ENCODE measurements at regions not wholly inside any gene's neighbourhood (a gene's known extent, or its start where the extent isn't known, plus 50 kb on each side); places are given as distances from the start of the nearest gene placed in this dataset.

GRCh38 chr7:125683156-125683555 is 753.5 kb upstream of the POT1 start:
- H3K4me3 Mint-ChIP-seq = no peak overlapping the region
- no peak for DNase-seq
- H3K27me3 Mint-ChIP-seq (ENCODE audit: low read depth in 3 of 3) = peaks cover 0 to 1% (median 0%) of the 10 kb centered on the region in 3 donors
- no peak overlapping the region for H2AFZ ChIP-seq (ENCODE audit: insufficient read depth, low read depth, low read length, poor library complexity, severe bottlenecking)
- H3K36me3 ChIP-seq (replicated peaks in 1 of 2; ENCODE audit: control insufficient read depth in 1 of 2, insufficient read depth in 2 of 2, low read length in 2 of 2) = no peaks in the 10 kb centered on the region
- intact Hi-C loops (cut with micrococcal nuclease) = no loop called here
- no peaks in the 10 kb centered on the region for H4K20me1 ChIP-seq (ENCODE audit: insufficient read depth, low read length)
- no peak overlapping the region for H3K27ac ChIP-seq (ENCODE audit: low read depth in 1 of 2, low read length in 2 of 2)
- no peak overlapping the region for H3K27ac Mint-ChIP-seq
- no peaks in the 10 kb centered on the region for H3K36me3 Mint-ChIP-seq
- no peaks in the 10 kb centered on the region for H3K4me1 ChIP-seq (ENCODE audit: control insufficient read depth in 1 of 2, insufficient read depth in 2 of 2, low read length in 2 of 2)
- no peak overlapping the region for H3K4me3 ChIP-seq (replicated peaks in 1 of 3; ENCODE audit: low read depth in 2 of 3, low read length in 3 of 3)
- peaks cover 0 to 2% (median 0%) of the 10 kb centered on the region in 7 donors for H3K9me3 Mint-ChIP-seq
- H3K9me3 ChIP-seq (replicated peaks in 1 of 2; ENCODE audit: control insufficient read depth in 1 of 2, insufficient read depth in 1 of 2, low read length in 2 of 2) = no peaks in the 10 kb centered on the region
- H3K4me1 Mint-ChIP-seq = no peaks in the 10 kb centered on the region
- H3K4me2 ChIP-seq (replicated peaks; ENCODE audit: extremely low read depth, low read length, poor library complexity, severe bottlenecking) = no peak overlapping the region
- no peak overlapping the region for H3K9ac ChIP-seq (ENCODE audit: insufficient read depth, low read length, poor library complexity, severe bottlenecking)
- no peaks in the 10 kb centered on the region for H3K79me2 ChIP-seq (ENCODE audit: insufficient read depth, low read length)
- no peak for TF ChIP-seq CTCF (IDR thresholded peaks at IDR 0.05)
- no peaks in the 10 kb centered on the region for H3K27me3 ChIP-seq (ENCODE audit: control insufficient read depth in 2 of 2, insufficient read depth in 2 of 2, low read length in 2 of 2)

DNA sequence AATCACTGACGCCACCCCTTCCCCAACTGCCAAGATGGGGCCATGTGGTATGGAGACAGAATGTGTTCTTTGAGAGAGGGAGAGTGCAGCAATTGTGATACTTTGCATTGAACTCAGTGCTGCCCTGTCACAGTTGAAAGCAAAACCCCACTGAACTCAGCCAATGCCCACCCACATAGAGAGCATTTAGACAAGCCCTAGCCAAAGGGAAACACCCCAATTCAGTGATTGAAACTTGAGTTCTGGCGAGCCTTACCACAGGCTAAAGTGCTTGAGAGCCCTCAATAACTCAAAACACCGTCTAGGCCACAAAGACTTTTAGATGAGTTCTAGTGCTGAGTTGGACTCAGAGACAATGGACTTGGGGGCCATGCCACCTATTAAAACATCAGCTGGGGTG is 751.9 kb upstream of the POT1 start:
- H3K79me2 ChIP-seq (ENCODE audit: insufficient read depth, low read length) = no peaks in the 10 kb centered on the region
- no peaks in the 10 kb centered on the region for H3K27me3 ChIP-seq (ENCODE audit: control insufficient read depth in 2 of 2, insufficient read depth in 2 of 2, low read length in 2 of 2)
- no peaks in the 10 kb centered on the region for H3K36me3 ChIP-seq (replicated peaks in 1 of 2; ENCODE audit: control insufficient read depth in 1 of 2, insufficient read depth in 2 of 2, low read length in 2 of 2)
- H3K9me3 Mint-ChIP-seq = peaks cover 0 to 2% (median 0%) of the 10 kb centered on the region in 7 donors
- no peak overlapping the region for H3K4me2 ChIP-seq (replicated peaks; ENCODE audit: extremely low read depth, low read length, poor library complexity, severe bottlenecking)
- H3K9ac ChIP-seq (ENCODE audit: insufficient read depth, low read length, poor library complexity, severe bottlenecking) = no peak overlapping the region
- no peaks in the 10 kb centered on the region for H3K4me1 ChIP-seq (ENCODE audit: control insufficient read depth in 1 of 2, insufficient read depth in 2 of 2, low read length in 2 of 2)
- intact Hi-C loops (cut with micrococcal nuclease) = no loop called here
- no peak overlapping the region for H2AFZ ChIP-seq (ENCODE audit: insufficient read depth, low read depth, low read length, poor library complexity, severe bottlenecking)
- 100% methylated on average over 1 of the region's 3 CpGs for WGBS (ENCODE audit: insufficient coverage)
- H3K9me3 ChIP-seq (replicated peaks in 1 of 2; ENCODE audit: control insufficient read depth in 1 of 2, insufficient read depth in 1 of 2, low read length in 2 of 2) = no peaks in the 10 kb centered on the region
- peaks cover 0 to 1% (median 0%) of the 10 kb centered on the region in 3 donors for H3K27me3 Mint-ChIP-seq (ENCODE audit: low read depth in 3 of 3)
- H3K27ac ChIP-seq (ENCODE audit: low read depth in 1 of 2, low read length in 2 of 2) = no peak overlapping the region
- no peak overlapping the region for H3K27ac Mint-ChIP-seq
- no peak overlapping the region for H3K4me3 Mint-ChIP-seq
- no peak for DNase-seq
- H4K20me1 ChIP-seq (ENCODE audit: insufficient read depth, low read length) = no peaks in the 10 kb centered on the region
- no peak overlapping the region for H3K4me3 ChIP-seq (replicated peaks in 1 of 3; ENCODE audit: low read depth in 2 of 3, low read length in 3 of 3)
- TF ChIP-seq CTCF (IDR thresholded peaks at IDR 0.05) = no peak
- no peaks in the 10 kb centered on the region for H3K4me1 Mint-ChIP-seq
- no peaks in the 10 kb centered on the region for H3K36me3 Mint-ChIP-seq

Data from CD14-positive monocyte (primary cell).